Activated gamma-delta T cell (primary cell): ENCODE measurements at regions not wholly inside any gene's neighbourhood (a gene's known extent, or its start where the extent isn't known, plus 50 kb on each side); places are given as distances from the start of the nearest gene placed in this dataset.

Experiments
- DNase-seq: peaks from one replicate; lab custom pipeline; 2025; lab: John Stamatoyannopoulos, UW

- DNase-seq: no peak
Observed at GRCh38 chr4:96097693-96098092, 257.8 kb downstream of the PDHA2 start.

DNA sequence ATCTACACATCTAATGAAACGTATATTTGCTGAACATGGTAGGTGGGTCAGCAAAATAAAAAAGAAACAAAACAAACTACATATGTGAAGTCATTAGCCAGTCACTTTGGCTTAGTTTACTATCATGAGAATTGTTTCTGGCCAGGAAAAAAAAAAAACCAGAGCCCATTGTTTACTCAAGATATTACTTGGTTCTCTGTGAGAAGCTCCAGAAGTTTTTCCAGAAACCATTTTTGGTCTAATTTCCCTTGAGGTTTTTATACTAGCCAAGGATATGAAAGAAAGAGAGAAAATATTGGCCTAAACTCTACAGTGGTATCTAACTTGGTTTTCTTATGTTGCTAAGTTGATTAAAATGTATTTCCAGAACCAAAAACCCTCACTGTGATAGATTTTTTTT is 259.1 kb downstream of the PDHA2 start:
- DNase-seq: no peak

- DNase-seq: no peak
Observed at GRCh38 chr4:96102541-96103026, 262.7 kb downstream of the PDHA2 start.

DNA sequence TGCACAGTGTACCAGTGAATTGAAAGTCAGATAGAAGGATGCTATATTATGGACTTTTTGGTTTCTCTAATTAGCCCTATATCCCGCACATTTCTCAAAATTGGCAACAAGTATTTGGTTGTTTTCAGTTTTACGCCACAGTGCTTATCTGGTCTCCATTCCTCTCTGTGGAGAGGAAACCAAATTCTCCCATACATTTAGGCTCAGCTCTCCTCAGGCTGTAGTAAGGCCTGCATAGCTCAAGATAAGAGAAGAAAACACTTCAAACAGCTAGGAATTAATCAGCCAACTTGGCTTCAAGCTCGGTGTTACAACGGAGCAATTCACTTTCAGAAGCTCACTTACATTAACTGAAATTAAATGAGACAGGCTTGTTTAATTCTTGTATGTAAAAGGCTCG is 263.2 kb downstream of the PDHA2 start:
- no peak for DNase-seq

DNA sequence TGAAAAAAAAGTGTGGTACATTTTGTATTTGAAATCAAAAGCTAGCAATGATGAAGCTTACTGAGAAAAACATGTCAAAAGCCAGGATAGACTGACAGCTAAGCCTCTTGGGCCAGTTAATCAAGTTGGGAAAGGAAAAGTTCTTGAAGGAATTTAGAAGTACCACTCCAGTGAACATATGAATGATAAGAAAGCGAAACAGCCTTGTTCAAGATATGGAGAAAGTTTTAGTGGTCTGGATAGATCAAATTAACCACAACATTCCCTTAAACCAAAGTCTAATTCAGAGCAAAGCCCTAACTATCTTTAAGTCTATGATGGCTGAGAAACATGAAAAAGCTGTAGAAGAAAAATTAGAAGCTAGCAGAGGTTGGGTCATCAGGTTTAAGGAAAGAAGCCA is 268.3 kb downstream of the PDHA2 start:
- DNase-seq: no peak

DNA sequence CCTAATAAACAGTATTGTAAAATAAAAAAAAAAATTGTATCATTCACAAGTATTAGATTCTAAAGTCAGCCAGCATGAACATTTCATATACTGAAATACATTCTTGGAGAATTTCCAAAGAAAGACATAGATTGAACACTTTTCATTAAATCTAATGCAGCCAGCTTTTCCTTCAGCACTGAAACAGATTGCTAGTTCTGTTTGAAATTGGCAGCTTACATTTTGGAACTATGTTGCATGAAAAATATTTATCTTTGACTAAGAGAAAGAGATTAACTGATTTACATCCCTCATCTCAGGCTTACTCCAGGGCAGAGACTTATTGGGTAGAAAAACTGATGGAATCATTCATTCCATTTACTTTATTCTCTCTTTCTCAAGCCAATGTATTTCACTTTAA is 272.7 kb downstream of the PDHA2 start:
- no peak for DNase-seq

- DNase-seq: no peak
Observed at GRCh38 chr4:96120206-96120605, 280.3 kb downstream of the PDHA2 start.

DNA sequence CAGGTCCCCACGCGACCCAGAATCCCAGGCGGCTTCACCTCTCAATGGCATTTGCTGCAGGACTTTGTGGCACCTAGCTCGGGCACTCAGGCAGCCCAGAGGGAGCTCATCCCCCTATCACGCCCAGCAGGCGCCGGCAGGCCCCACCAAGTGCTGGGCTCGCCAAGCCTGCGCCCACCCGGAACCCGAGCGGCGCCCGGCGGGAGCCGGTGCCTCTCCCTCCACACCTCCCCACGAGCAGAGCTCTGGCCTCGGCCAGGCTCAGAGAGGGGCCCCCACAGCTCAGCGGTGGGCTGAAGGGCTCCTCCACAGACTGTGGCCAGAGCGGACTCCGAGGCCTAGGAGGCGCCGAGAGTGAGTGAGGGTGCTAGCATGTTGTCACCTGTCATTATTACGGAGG is 286.3 kb downstream of the PDHA2 start:
- no peak for DNase-seq

DNA sequence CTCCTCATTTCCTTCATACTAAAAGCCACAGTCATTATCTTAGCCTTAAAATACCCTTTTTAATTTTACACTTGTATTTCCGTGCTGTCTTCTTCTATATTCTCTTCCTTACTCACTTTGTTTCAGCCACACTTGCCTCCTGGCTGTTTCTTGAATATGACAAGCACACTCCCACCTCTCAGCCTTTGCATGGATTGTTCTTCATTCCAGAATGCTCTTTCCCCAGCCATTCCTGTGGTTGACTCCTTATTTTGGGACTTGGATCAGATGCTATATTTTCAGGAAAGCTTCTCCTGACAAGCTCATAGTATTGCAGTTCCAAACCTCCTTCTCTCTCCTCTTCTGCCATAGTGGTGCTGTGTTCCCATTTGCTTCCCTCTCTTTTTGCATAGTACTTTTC is 291.3 kb downstream of the PDHA2 start:
- no peak for DNase-seq

DNA sequence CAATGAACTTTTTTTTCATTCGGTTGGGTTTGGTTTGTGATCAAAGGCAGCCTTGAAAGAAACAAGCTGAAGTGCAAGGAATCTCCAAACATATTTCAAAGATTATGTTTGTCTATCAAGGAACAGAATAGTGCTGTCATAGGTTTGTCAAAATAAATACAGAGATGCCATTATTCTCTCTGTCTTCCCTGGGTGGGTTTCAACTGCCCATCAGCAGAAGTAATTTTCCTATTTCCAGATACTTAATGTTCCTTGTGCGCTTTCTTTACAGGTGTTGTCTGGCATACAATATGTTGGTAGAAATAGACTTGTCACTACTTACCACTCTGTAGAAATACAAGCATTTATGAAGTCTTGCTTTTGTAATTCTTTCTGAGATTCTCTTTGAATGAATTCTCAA is 294.9 kb downstream of the PDHA2 start:
- no peak for DNase-seq

GRCh38 chr4:96136056-96136455 is 296.2 kb downstream of the PDHA2 start:
- no peak for DNase-seq

DNA sequence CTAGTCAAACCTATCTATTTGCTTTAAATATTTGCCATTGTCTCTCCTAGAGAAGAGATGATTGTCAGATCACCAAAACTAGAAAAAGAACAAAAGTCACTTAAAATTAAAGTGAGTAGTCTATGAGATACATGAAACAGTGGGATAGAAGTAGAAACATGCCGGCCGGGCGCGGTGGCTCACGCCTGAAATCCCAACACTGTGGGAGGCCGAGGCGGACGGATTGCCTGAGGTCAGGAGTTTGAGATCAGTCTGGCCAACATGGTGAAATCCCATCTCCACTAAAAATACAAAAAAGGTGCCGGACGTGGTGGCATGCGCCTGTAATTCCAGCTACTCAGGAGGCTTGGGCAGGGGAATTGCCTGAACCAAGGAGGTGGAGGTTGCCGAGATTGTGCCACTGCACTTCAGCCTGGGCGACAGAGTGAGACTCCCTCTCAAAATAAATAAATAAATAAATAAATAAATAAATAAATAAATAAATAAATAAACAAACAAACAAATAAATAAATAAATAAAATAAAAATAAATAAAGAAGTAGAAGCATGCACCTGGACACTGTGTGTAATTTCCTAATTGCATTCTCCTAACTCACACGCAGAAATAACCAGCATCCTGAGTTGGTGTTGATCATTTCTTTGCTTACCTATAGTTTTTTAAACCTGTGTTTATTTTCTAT is 299.5 kb downstream of the PDHA2 start:
- no peak for DNase-seq

GRCh38 chr4:96145601-96146000 is 305.7 kb downstream of the PDHA2 start:
- no peak for DNase-seq

GRCh38 chr4:96146686-96147085 is 306.8 kb downstream of the PDHA2 start:
- DNase-seq: no peak

DNA sequence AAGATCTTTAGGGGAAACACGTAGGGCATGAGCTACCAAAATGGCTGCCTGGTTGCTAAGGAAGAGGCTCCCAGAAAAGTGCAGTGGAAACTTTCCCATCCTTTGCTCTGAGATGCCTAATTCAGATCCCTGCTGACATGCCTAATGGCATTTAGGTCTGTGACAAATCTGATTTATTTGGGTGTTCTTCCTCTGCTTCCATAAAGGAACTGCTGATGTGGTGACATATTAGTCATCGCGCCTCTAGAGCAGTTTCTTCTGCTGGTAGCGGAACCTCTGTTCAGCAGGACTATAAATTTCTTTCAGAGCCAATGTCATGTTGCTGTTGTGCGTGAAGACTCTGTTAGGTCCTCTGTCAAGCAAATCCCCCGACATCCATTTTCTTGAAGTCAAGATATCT is 310.0 kb downstream of the PDHA2 start:
- DNase-seq: no peak

DNA sequence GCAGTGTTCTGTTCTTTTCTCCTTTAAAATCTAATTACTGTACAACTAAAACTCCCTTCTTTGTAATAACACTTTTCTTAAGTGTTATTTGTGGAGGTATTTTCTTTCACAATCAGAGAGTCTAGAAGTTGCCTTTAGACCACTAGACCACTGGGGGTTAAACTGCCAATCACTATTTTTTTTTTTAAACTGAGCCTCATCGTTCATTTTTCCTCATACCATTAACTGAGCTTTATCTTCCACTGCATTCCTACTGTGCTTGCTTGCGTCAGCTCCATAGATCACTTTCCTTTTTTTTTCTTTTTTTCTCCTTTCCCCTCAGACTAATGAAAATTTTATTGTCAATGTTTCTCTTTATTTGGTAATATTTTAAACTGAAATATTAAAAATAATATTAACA is 310.6 kb downstream of the PDHA2 start:
- DNase-seq: no peak

DNA sequence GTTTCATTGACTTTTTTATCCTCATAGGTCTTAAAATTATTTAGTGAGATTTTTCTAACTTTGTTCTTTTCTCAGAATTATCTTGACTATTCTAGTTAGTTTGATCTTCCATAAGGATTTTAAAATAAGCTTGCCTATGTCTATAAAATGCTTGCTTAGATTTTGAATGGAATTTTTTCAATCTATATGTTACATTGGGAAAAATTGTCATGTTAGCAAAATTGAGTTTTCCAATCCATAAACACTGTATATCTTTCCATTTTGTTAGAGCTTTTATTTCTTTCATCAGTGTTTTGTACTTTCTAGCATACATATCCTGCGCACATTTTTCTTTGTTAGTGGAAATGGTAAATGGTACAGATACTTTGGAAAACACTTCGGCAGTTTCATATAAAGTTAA is 312.9 kb downstream of the PDHA2 start:
- no peak for DNase-seq

DNA sequence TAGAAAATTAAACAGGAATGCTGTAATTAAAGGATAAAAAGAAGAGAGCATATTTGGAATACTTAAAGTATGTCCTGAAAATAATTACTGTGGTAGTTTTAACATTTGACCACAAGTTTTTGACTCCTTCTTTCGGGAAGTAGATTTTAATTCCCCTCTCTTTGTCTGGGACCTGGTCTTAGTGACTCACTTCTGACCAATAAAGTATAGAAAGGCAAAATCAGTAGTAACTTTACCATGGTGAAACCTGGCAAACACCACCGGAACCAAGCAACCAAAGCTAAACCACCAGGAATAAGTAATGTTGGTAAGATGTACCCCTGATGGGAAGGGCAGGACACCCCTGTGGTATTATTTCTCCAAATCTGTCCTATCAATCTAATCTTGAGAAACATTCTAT is 314.8 kb downstream of the PDHA2 start:
- no peak for DNase-seq

GRCh38 chr4:96162636-96163035 is 322.7 kb downstream of the PDHA2 start:
- DNase-seq: no peak

GRCh38 chr4:96164814-96165351 is 325.0 kb downstream of the PDHA2 start:
- DNase-seq: no peak

GRCh38 chr4:96166806-96167205 is 326.9 kb downstream of the PDHA2 start:
- DNase-seq: no peak

DNA sequence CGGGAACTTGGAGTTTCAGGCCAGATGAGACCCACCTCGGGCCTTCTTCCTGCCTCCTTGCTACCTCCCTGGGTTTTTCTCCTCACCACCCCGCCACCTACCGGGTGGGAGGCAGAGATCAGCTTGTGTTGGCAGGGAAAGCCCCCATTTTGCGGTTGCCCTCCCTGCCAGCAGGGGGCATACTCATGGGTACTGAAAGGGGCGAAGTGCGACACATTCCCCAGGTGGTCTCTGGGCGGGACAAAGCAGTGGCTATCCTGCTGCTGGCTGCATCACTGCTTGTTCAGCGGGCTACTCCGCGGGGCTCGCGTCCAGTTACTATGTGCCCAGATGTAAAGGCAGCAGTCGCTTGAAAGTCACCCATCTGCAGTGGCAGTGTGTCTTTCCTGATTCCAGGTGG is 330.3 kb downstream of the PDHA2 start:
- DNase-seq: no peak

- DNase-seq: no peak
Observed at GRCh38 chr4:96173756-96174155, 333.9 kb downstream of the PDHA2 start.

- no peak for DNase-seq
Observed at GRCh38 chr4:96175871-96176270, 336.0 kb downstream of the PDHA2 start.
